Activated naive CD4-positive, alpha-beta T cell treated with anti-CD3 and anti-CD28 coated beads, Interleukin-2, amount 10 ng/mL, durations not matched to agents 7 days and 5 days (primary cell): ENCODE measurements at regions not wholly inside any gene's neighbourhood (a gene's known extent, or its start where the extent isn't known, plus 50 kb on each side); places are given as distances from the start of the nearest gene placed in this dataset.

Experiments
- CTCF ChIA-PET: fragments of 350-600 bp; sonication (Branson Sonifier 250); formaldehyde crosslinking; loops from one replicate; lab custom pipeline; 2021; ENCODE audit warnings: antibody characterized with exemption; lab: Charles Lee
- DNase-seq: peaks from one replicate; pipeline ENCODE4 v3.0.0-alpha.2; 2020
- H3K27ac Mint-ChIP-seq: one replicate; pipeline ENCODE4 v1.8.0; 2021; ENCODE audit warnings: mild to moderate bottlenecking, moderate library complexity, mixed read lengths
- H3K27me3 Mint-ChIP-seq: one replicate; pipeline ENCODE4 v1.8.0; 2021; ENCODE audit warnings: mild to moderate bottlenecking, mixed read lengths
- H3K36me3 Mint-ChIP-seq: one replicate; pipeline ENCODE4 v1.8.0; 2021; ENCODE audit warnings: mixed read lengths
- H3K4me1 Mint-ChIP-seq: one replicate; pipeline ENCODE4 v1.8.0; 2021; ENCODE audit warnings: mixed read lengths
- H3K4me3 Mint-ChIP-seq: one replicate; pipeline ENCODE4 v1.8.0; 2021; ENCODE audit warnings: mild to moderate bottlenecking, moderate library complexity, mixed read lengths
- H3K9me3 Mint-ChIP-seq: one replicate; pipeline ENCODE4 v1.8.0; 2021; ENCODE audit warnings: mixed read lengths

- no peaks in the 10 kb centered on the region for H3K36me3 Mint-ChIP-seq
- no peak overlapping the region for H3K4me3 Mint-ChIP-seq
Observed at GRCh38 chr3:135310317-135310716, 515.3 kb downstream of the EPHB1 start.

GRCh38 chr3:135311699-135312098, 516.6 kb downstream of the EPHB1 start:
- Mint-ChIP-seq H3K4me3 (no peak overlapping the region), H3K4me1 (no peaks in the 10 kb centered on the region), H3K27ac (no peak overlapping the region), H3K9me3 (no peaks in the 10 kb centered on the region), H3K36me3 (no peaks in the 10 kb centered on the region), H3K27me3 (no peaks in the 10 kb centered on the region)
- CTCF ChIA-PET: no interaction called here
- DNase-seq: no peak

More at GRCh38 chr3:135310317-135310716, 515.3 kb downstream of the EPHB1 start:
- H3K27me3 Mint-ChIP-seq: no peaks in the 10 kb centered on the region
- CTCF ChIA-PET: no interaction called here
- no peak for DNase-seq
- H3K9me3 Mint-ChIP-seq: no peaks in the 10 kb centered on the region
- no peaks in the 10 kb centered on the region for H3K4me1 Mint-ChIP-seq
- no peak overlapping the region for H3K27ac Mint-ChIP-seq

- CTCF ChIA-PET: no interaction called here
- no peak overlapping the region for H3K27ac Mint-ChIP-seq
- H3K9me3 Mint-ChIP-seq: peaks cover 3% of the 10 kb centered on the region
Observed at GRCh38 chr3:135314237-135314636, 519.2 kb downstream of the EPHB1 start.

GRCh38 chr3:135324301-135324700, 529.2 kb downstream of the EPHB1 start:
- H3K9me3 Mint-ChIP-seq: no peaks in the 10 kb centered on the region
- CTCF ChIA-PET: no interaction called here

More at GRCh38 chr3:135314237-135314636, 519.2 kb downstream of the EPHB1 start:
- H3K4me1 Mint-ChIP-seq: no peaks in the 10 kb centered on the region
- no peak overlapping the region for H3K4me3 Mint-ChIP-seq
- H3K36me3 Mint-ChIP-seq: no peaks in the 10 kb centered on the region
- no peaks in the 10 kb centered on the region for H3K27me3 Mint-ChIP-seq
- DNase-seq: no peak

GRCh38 chr3:135325096-135325495, 530.0 kb downstream of the EPHB1 start:
- CTCF ChIA-PET: no interaction called here
- Mint-ChIP-seq H3K27me3 (no peaks in the 10 kb centered on the region), H3K4me1 (no peaks in the 10 kb centered on the region), H3K4me3 (no peak overlapping the region), H3K9me3 (no peaks in the 10 kb centered on the region), H3K36me3 (no peaks in the 10 kb centered on the region), H3K27ac (no peak overlapping the region)
- DNase-seq: no peak

More at GRCh38 chr3:135324301-135324700, 529.2 kb downstream of the EPHB1 start:
- no peaks in the 10 kb centered on the region for H3K36me3 Mint-ChIP-seq
- no peak overlapping the region for H3K27ac Mint-ChIP-seq
- no peaks in the 10 kb centered on the region for H3K4me1 Mint-ChIP-seq
- no peak overlapping the region for H3K4me3 Mint-ChIP-seq
- DNase-seq: no peak
- no peaks in the 10 kb centered on the region for H3K27me3 Mint-ChIP-seq

GRCh38 chr3:135325726-135326235, 530.7 kb downstream of the EPHB1 start:
- DNase-seq: no peak
- no peaks in the 10 kb centered on the region for H3K27me3 Mint-ChIP-seq
- no peaks in the 10 kb centered on the region for H3K4me1 Mint-ChIP-seq
- H3K27ac Mint-ChIP-seq: no peak overlapping the region
- no peak overlapping the region for H3K4me3 Mint-ChIP-seq
- H3K9me3 Mint-ChIP-seq: no peaks in the 10 kb centered on the region
- no peaks in the 10 kb centered on the region for H3K36me3 Mint-ChIP-seq
- CTCF ChIA-PET: no interaction called here

- no peaks in the 10 kb centered on the region for H3K4me1 Mint-ChIP-seq
- no peak for DNase-seq
- H3K4me3 Mint-ChIP-seq: no peak overlapping the region
- no peaks in the 10 kb centered on the region for H3K27me3 Mint-ChIP-seq
- no peaks in the 10 kb centered on the region for H3K36me3 Mint-ChIP-seq
- no peaks in the 10 kb centered on the region for H3K9me3 Mint-ChIP-seq
- CTCF ChIA-PET: no interaction called here
- no peak overlapping the region for H3K27ac Mint-ChIP-seq
Observed at GRCh38 chr3:135326851-135327250, 531.8 kb downstream of the EPHB1 start.

GRCh38 chr3:135328036-135328435, 533.0 kb downstream of the EPHB1 start:
- H3K36me3 Mint-ChIP-seq: no peaks in the 10 kb centered on the region
- H3K4me1 Mint-ChIP-seq: no peaks in the 10 kb centered on the region
- H3K4me3 Mint-ChIP-seq: no peak overlapping the region
- no peak overlapping the region for H3K27ac Mint-ChIP-seq
- no peaks in the 10 kb centered on the region for H3K27me3 Mint-ChIP-seq
- H3K9me3 Mint-ChIP-seq: no peaks in the 10 kb centered on the region
- no peak for DNase-seq
- CTCF ChIA-PET: no interaction called here

GRCh38 chr3:135329479-135329878, 534.4 kb downstream of the EPHB1 start:
- H3K4me3 Mint-ChIP-seq: no peak overlapping the region
- no peaks in the 10 kb centered on the region for H3K4me1 Mint-ChIP-seq
- no peak overlapping the region for H3K27ac Mint-ChIP-seq
- H3K36me3 Mint-ChIP-seq: no peaks in the 10 kb centered on the region
- no peaks in the 10 kb centered on the region for H3K27me3 Mint-ChIP-seq
- no peak for DNase-seq
- CTCF ChIA-PET: no interaction called here
- H3K9me3 Mint-ChIP-seq: no peaks in the 10 kb centered on the region

GRCh38 chr3:135337192-135337591, 542.1 kb downstream of the EPHB1 start:
- H3K27me3 Mint-ChIP-seq: no peaks in the 10 kb centered on the region
- CTCF ChIA-PET: no interaction called here
- H3K36me3 Mint-ChIP-seq: no peaks in the 10 kb centered on the region
- DNase-seq: no peak
- no peaks in the 10 kb centered on the region for H3K4me1 Mint-ChIP-seq
- H3K9me3 Mint-ChIP-seq: no peaks in the 10 kb centered on the region
- H3K27ac Mint-ChIP-seq: no peak overlapping the region
- H3K4me3 Mint-ChIP-seq: no peak overlapping the region

GRCh38 chr3:135348690-135349089, 553.6 kb downstream of the EPHB1 start:
- CTCF ChIA-PET: no interaction called here
- Mint-ChIP-seq H3K4me1 (no peaks in the 10 kb centered on the region), H3K27ac (no peak overlapping the region), H3K4me3 (no peak overlapping the region), H3K9me3 (peaks cover 2% of the 10 kb centered on the region), H3K36me3 (no peaks in the 10 kb centered on the region), H3K27me3 (no peaks in the 10 kb centered on the region)
- no peak for DNase-seq

- CTCF ChIA-PET: no interaction called here
- H3K9me3 Mint-ChIP-seq: peaks cover 2% of the 10 kb centered on the region
- H3K4me1 Mint-ChIP-seq: no peaks in the 10 kb centered on the region
- H3K36me3 Mint-ChIP-seq: no peaks in the 10 kb centered on the region
- no peak overlapping the region for H3K4me3 Mint-ChIP-seq
- no peak for DNase-seq
- no peaks in the 10 kb centered on the region for H3K27me3 Mint-ChIP-seq
- no peak overlapping the region for H3K27ac Mint-ChIP-seq
Observed at GRCh38 chr3:135349254-135349948, 554.3 kb downstream of the EPHB1 start.

GRCh38 chr3:135352213-135352612, 557.2 kb downstream of the EPHB1 start:
- H3K9me3 Mint-ChIP-seq: peaks cover 3% of the 10 kb centered on the region

GRCh38 chr3:135362889-135363288, 567.8 kb downstream of the EPHB1 start:
- CTCF ChIA-PET: no interaction called here
- Mint-ChIP-seq H3K4me1 (no peaks in the 10 kb centered on the region), H3K27me3 (no peaks in the 10 kb centered on the region), H3K9me3 (no peaks in the 10 kb centered on the region), H3K4me3 (no peak overlapping the region), H3K36me3 (no peaks in the 10 kb centered on the region), H3K27ac (no peak overlapping the region)
- DNase-seq: no peak

More at GRCh38 chr3:135352213-135352612, 557.2 kb downstream of the EPHB1 start:
- CTCF ChIA-PET: no interaction called here
- Mint-ChIP-seq H3K4me1 (no peaks in the 10 kb centered on the region), H3K36me3 (no peaks in the 10 kb centered on the region), H3K27me3 (no peaks in the 10 kb centered on the region), H3K27ac (no peak overlapping the region), H3K4me3 (no peak overlapping the region)
- no peak for DNase-seq

- CTCF ChIA-PET: no interaction called here
- no peak overlapping the region for H3K27ac Mint-ChIP-seq
- H3K9me3 Mint-ChIP-seq: no peaks in the 10 kb centered on the region
- no peak for DNase-seq
- H3K27me3 Mint-ChIP-seq: no peaks in the 10 kb centered on the region
- H3K4me3 Mint-ChIP-seq: no peak overlapping the region
- H3K4me1 Mint-ChIP-seq: no peaks in the 10 kb centered on the region
- no peaks in the 10 kb centered on the region for H3K36me3 Mint-ChIP-seq
Observed at GRCh38 chr3:135364676-135365075, 569.6 kb downstream of the EPHB1 start.
